Mucosa of gallbladder (tissue), 1 donor: ENCODE measurements at regions not wholly inside any gene's neighbourhood (a gene's known extent, or its start where the extent isn't known, plus 50 kb on each side); places are given as distances from the start of the nearest gene placed in this dataset.

Source experiments
- DNase-seq: peaks from one replicate; pipeline ENCODE4 v3.0.0-alpha.2; 2020; ENCODE audit warnings: low spot score
- donor health status: DM: no; HTN: no; CAD: no.

- DNase-seq: no peak
Measured at GRCh38 chr1:106536741-106537140, 519.7 kb upstream of the PRMT6 start.

GRCh38 chr1:106548726-106549125 lies 507.7 kb upstream of the PRMT6 start:
- DNase-seq: no peak

GRCh38 chr1:106554294-106554693 lies 502.2 kb upstream of the PRMT6 start:
- no peak for DNase-seq

GRCh38 chr1:106555571-106555970 lies 500.9 kb upstream of the PRMT6 start:
- DNase-seq: no peak

GRCh38 chr1:106564192-106564591 lies 492.3 kb upstream of the PRMT6 start:
- DNase-seq: no peak

- DNase-seq: peak; percentile 15
Measured at GRCh38 chr1:106568201-106568974, 488.1 kb upstream of the PRMT6 start.

GRCh38 chr1:106571109-106571508 lies 485.4 kb upstream of the PRMT6 start:
- DNase-seq: no peak

GRCh38 chr1:106584107-106584506 lies 472.4 kb upstream of the PRMT6 start:
- no peak for DNase-seq

GRCh38 chr1:106584676-106585075 lies 471.8 kb upstream of the PRMT6 start:
- DNase-seq: peak; percentile 42

GRCh38 chr1:106600626-106601025 lies 455.8 kb upstream of the PRMT6 start:
- no peak for DNase-seq

GRCh38 chr1:106603616-106604015 lies 452.9 kb upstream of the PRMT6 start:
- no peak for DNase-seq

GRCh38 chr1:106608841-106609240 lies 447.6 kb upstream of the PRMT6 start:
- DNase-seq: no peak

- no peak for DNase-seq
Measured at GRCh38 chr1:106613068-106613467, 443.4 kb upstream of the PRMT6 start.

- DNase-seq: no peak
Measured at GRCh38 chr1:106613861-106614260, 442.6 kb upstream of the PRMT6 start.

- DNase-seq: no peak
Measured at GRCh38 chr1:106615473-106615872, 441.0 kb upstream of the PRMT6 start.

- no peak for DNase-seq
Measured at GRCh38 chr1:106619080-106619826, 437.2 kb upstream of the PRMT6 start.

GRCh38 chr1:106619827-106620134 lies 436.7 kb upstream of the PRMT6 start:
- DNase-seq: no peak

GRCh38 chr1:106620521-106620954 lies 435.9 kb upstream of the PRMT6 start:
- no peak for DNase-seq

GRCh38 chr1:106621853-106622252 lies 434.6 kb upstream of the PRMT6 start:
- DNase-seq: no peak

- DNase-seq: no peak
Measured at GRCh38 chr1:106637566-106637965, 418.9 kb upstream of the PRMT6 start.

GRCh38 chr1:106646261-106646784 lies 410.2 kb upstream of the PRMT6 start:
- no peak for DNase-seq

GRCh38 chr1:106646816-106647215 lies 409.7 kb upstream of the PRMT6 start:
- DNase-seq: no peak
